GM23248 (cell line): ENCODE measurements at regions not wholly inside any gene's neighbourhood (a gene's known extent, or its start where the extent isn't known, plus 50 kb on each side); places are given as distances from the start of the nearest gene placed in this dataset.

ENCODE experiments used
- EZH2 ChIP-seq: fragments of 200-600 bp; sonication (generic); IDR thresholded peaks from 2 replicates; pipeline ENCODE4 v1.6.1; 2018; ENCODE audit warnings: antibody characterized with exemption, mild to moderate bottlenecking; ENCODE audit not compliant: insufficient read depth, poor library complexity, severe bottlenecking
- EZH2phosphoT487 ChIP-seq: fragments of 200-600 bp; sonication (generic); IDR thresholded peaks from 2 replicates; pipeline ENCODE4 v1.6.1; 2018; ENCODE audit warnings: antibody characterized with exemption, moderate library complexity, mild to moderate bottlenecking, low read depth; ENCODE audit not compliant: insufficient read depth

DNA sequence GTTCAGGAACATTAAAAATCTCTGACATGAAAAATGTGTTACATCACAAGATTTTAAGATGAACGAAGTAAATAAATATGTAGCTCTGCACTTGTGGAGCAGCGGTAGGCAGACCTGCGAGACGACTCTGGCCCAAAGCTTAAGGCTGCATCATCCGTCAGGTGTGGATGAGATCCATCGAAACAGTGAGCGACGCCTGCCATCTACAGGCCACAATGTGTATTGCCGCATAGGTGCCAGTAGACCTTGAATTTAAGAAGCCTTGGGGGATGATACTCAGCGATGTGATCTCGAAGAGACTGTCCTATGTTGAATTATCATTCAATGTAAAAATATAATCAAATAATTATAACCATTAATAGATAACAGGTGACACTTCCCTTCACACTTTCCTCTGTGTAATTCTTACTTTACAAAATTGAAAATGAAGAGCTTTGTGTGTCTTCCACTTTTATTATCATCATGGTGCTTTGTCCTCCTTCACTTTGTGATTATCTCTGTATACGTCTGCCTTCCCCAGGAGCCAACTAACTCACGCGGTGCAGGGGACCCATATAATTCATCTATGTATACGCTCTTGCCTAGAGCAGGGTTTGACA lies 851.0 kb downstream of the RAB28 start:
- TF ChIP-seq EZH2 (no peak), EZH2phosphoT487 (no peak)
